IMR-90 (cell line): ENCODE measurements at regions not wholly inside any gene's neighbourhood (a gene's known extent, or its start where the extent isn't known, plus 50 kb on each side); places are given as distances from the start of the nearest gene placed in this dataset.

Experiments used
- ATAC-seq: fragments of 200-7000 bp; cut with Tn5 transposase; 2 replicates; pipeline ENCODE4 v1.9.1; 2020; ENCODE audit warnings: low read depth, mild to moderate bottlenecking, moderate library complexity
- BruUV-seq: library from RNA; stranded (reverse); fragments of 400-500 nt; replicated peaks from 2 replicates; lab custom pipeline; 2021; lab: Mats Ljungman, UMichigan
- CTCF ChIA-PET: fragments of 300-600 bp; formaldehyde crosslinking; extraction: SDS; loops from one replicate; lab custom pipeline; 2021; ENCODE audit warnings: antibody characterized with exemption; lab: Yijun Ruan, JAX
- POLR2A ChIA-PET: fragments of 300-600 bp; sonication (Branson Sonifier 250); formaldehyde crosslinking; loops from one replicate; lab custom pipeline; 2022; ENCODE audit warnings: antibody characterized with exemption; ENCODE audit not compliant: unreplicated experiment; lab: Charles Lee
- DNase-seq: peaks from one replicate; pipeline ENCODE4 v3.0.0; 2013
- H2AFZ ChIP-seq: replicated peaks from 2 replicates; pipeline ENCODE3; 2013; ENCODE audit warnings: low read length, mild to moderate bottlenecking; ENCODE audit not compliant: poor library complexity
- H2AK5ac ChIP-seq: 2 replicates; pipeline ENCODE4 v1.6.1; 2013; ENCODE audit warnings: low read depth, low read length, inconsistent platforms
- H2AK9ac ChIP-seq: replicated peaks from 2 replicates; pipeline ENCODE3; 2013; ENCODE audit warnings: mild to moderate bottlenecking, low read depth, low read length, moderate library complexity; ENCODE audit not compliant: poor library complexity
- H2BK120ac ChIP-seq: 2 replicates; pipeline ENCODE4 v1.6.1; 2013; ENCODE audit warnings: low read depth, low read length, inconsistent platforms
- H2BK15ac ChIP-seq: 3 replicates; pipeline ENCODE4 v1.6.1; 2013; ENCODE audit warnings: low read depth, low read length, inconsistent platforms
- H2BK20ac ChIP-seq: 2 replicates; pipeline ENCODE4 v1.6.1; 2013; ENCODE audit warnings: low read depth, mild to moderate bottlenecking, inconsistent platforms, low read length, moderate library complexity
- H2BK5ac ChIP-seq: 2 replicates; pipeline ENCODE4 v1.6.1; 2013; ENCODE audit warnings: mild to moderate bottlenecking, low read depth, low read length, inconsistent platforms; ENCODE audit not compliant: poor library complexity, severe bottlenecking
- H3K14ac ChIP-seq: replicated peaks from 2 replicates; pipeline ENCODE4 v1.6.1; 2013; ENCODE audit warnings: low read depth, low read length, inconsistent platforms
- H3K18ac ChIP-seq: 2 replicates; pipeline ENCODE4 v1.6.1; 2013; ENCODE audit warnings: low read depth, low read length, control low read depth
- H3K23ac ChIP-seq: 2 replicates; pipeline ENCODE4 v1.6.1; 2013; ENCODE audit warnings: low read depth, low read length, inconsistent platforms
- H3K27ac ChIP-seq: 2 replicates; pipeline ENCODE4 v1.5.1; 2013; ENCODE audit warnings: mild to moderate bottlenecking, control low read depth, low read length; ENCODE audit not compliant: insufficient read depth
- H3K27me3 ChIP-seq: 2 replicates; pipeline ENCODE4 v1.6.1; 2013; ENCODE audit warnings: low read length; ENCODE audit not compliant: control insufficient read depth, insufficient read depth
- H3K36me3 ChIP-seq: 2 replicates; pipeline ENCODE4 v1.6.1; 2013; ENCODE audit warnings: low read length, mixed read lengths; ENCODE audit not compliant: control insufficient read depth, insufficient read depth
- H3K4ac ChIP-seq: 2 replicates; pipeline ENCODE4 v1.6.1; 2013; ENCODE audit warnings: low read depth, low read length, inconsistent platforms
- H3K4me1 ChIP-seq: 2 replicates; pipeline ENCODE4 v1.6.1; 2013; ENCODE audit warnings: low read length, mixed read lengths; ENCODE audit not compliant: control insufficient read depth, insufficient read depth
- H3K4me2 ChIP-seq: 2 replicates; pipeline ENCODE4 v1.6.1; 2013; ENCODE audit warnings: low read depth, mild to moderate bottlenecking, control low read depth, low read length, moderate library complexity
- H3K4me3 ChIP-seq: 2 replicates; pipeline ENCODE4 v1.5.1; 2013; ENCODE audit warnings: low read depth, mild to moderate bottlenecking, control low read depth, low read length, moderate library complexity; ENCODE audit not compliant: insufficient read depth
- H3K56ac ChIP-seq: 2 replicates; pipeline ENCODE4 v1.6.1; 2013; ENCODE audit warnings: low read length, inconsistent platforms; ENCODE audit not compliant: insufficient read depth; ENCODE audit errors: extremely low read depth
- H3K79me1 ChIP-seq, 2 experiments: 2 replicates each; pipeline ENCODE4 v1.6.1; 2013; ENCODE audit warnings: low read length in 2 of 2, inconsistent platforms in 1 of 2, low read depth in 1 of 2
- H3K9ac ChIP-seq: 2 replicates; pipeline ENCODE4 v1.6.1; 2013; ENCODE audit warnings: low read depth, low read length, control low read depth
- H3K9me1 ChIP-seq: 2 replicates; pipeline ENCODE4 v1.6.1; 2013; ENCODE audit warnings: low read length, inconsistent platforms; ENCODE audit not compliant: insufficient read depth
- H3K9me3 ChIP-seq: 2 replicates; pipeline ENCODE4 v1.6.1; 2013; ENCODE audit warnings: low read length; ENCODE audit not compliant: control insufficient read depth, insufficient read depth
- H4K20me1 ChIP-seq: 2 replicates; pipeline ENCODE4 v1.6.1; 2013; ENCODE audit warnings: low read length, inconsistent platforms; ENCODE audit not compliant: insufficient read depth
- H4K5ac ChIP-seq: 2 replicates; pipeline ENCODE4 v1.6.1; 2013; ENCODE audit warnings: mild to moderate bottlenecking, low read depth, low read length, control low read depth
- H4K8ac ChIP-seq, 2 experiments: 2 replicates each; pipeline ENCODE4 v1.6.1; 2013; ENCODE audit warnings: low read depth in 2 of 2, low read length in 2 of 2, control low read depth in 1 of 2, inconsistent platforms in 1 of 2
- H4K91ac ChIP-seq: 2 replicates; pipeline ENCODE4 v1.6.1; 2013; ENCODE audit warnings: low read depth, low read length, inconsistent platforms; ENCODE audit not compliant: insufficient read depth
- MXI1 ChIP-seq: IDR thresholded peaks from 2 replicates; pipeline ENCODE4 v1.6.1; 2012; ENCODE audit warnings: low read depth, mild to moderate bottlenecking, low read length, moderate library complexity, borderline replicate concordance
- POLR2A ChIP-seq: IDR thresholded peaks from 2 replicates; pipeline ENCODE4 v1.6.1; 2012; ENCODE audit warnings: mild to moderate bottlenecking, low read depth, low read length
- RCOR1 ChIP-seq: IDR thresholded peaks from 2 replicates; pipeline ENCODE4 v1.6.1; 2012; ENCODE audit warnings: mild to moderate bottlenecking, low read length, improper control_type of control experiment; ENCODE audit not compliant: insufficient replicate concordance
- WGBS, 2 experiments: methylation state at CpG; one replicate each; pipeline versions ENCODE4 v1.1.5 to v1.1.7; 2013; ENCODE audit warnings: missing lambda C conversion rate in 2 of 2; ENCODE audit not compliant: insufficient read length in 1 of 2; ENCODE audit errors: extremely low coverage in 2 of 2; 5-methylcytosine and 5-hydroxymethylcytosine counted together
- dilution Hi-C: fragments of 300-500 bp; cut with HindIII; formaldehyde crosslinking; loops from one replicate; pipeline ENCODE4 v1.14.3; 2018; ENCODE audit warnings: low sequenced_read_pairs; ENCODE audit not compliant: unreplicated experiment
- in situ Hi-C: fragments of 300-500 bp; cut with MboI; formaldehyde crosslinking; loops from 3 replicates; pipeline ENCODE4 v1.14.3; 2019; ENCODE audit warnings: low sequenced_read_pairs, inconsistent platforms, mixed read lengths
- intact Hi-C: fragments of 100-400 bp; cut with micrococcal nuclease; formaldehyde crosslinking; loops from 2 replicates; pipeline ENCODE4 v1.10.0; 2022
- TF ChIP-seq, protein P1 (sequence below): fragments of 150-350 bp; IDR thresholded peaks from 2 replicates; pipeline ENCODE4 v1.6.1; 2017; ENCODE audit warnings: mild to moderate bottlenecking, antibody characterized with exemption, low read length, low read depth

DNA sequence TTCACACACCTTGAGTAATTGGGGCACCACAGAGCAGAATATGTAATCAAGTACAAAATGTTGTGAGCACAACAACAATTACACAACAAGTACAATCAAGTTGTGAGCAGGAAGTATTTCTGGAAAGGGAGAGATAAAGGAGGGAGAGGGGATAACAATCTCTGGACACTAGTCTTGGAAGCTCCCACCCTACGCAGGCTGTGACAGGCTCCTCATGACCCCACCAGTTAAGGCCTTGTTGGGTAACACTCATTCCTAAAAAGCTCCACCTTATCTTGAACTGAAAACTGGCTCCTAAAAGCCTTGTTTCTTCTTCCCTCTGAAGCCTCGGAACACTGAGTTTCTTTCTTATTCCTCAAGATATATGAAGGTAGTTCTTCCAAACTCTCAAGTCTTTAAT lies 806.0 kb downstream of the UQCRFS1 start:
- CTCF ChIA-PET, result no interaction called here

More for the DNA sequence above, 806.0 kb downstream of the UQCRFS1 start:
- H4K8ac ChIP-seq, result no peak overlapping the region
- H3K14ac ChIP-seq, result no peak overlapping the region
- H3K9ac ChIP-seq, result no peak overlapping the region
- no peak overlapping the region for H2BK20ac ChIP-seq
- H4K20me1 ChIP-seq, result no peaks in the 10 kb centered on the region
- BruUV-seq, result no TSS peak
- no peaks in the 10 kb centered on the region for H3K4me1 ChIP-seq
- H3K79me1 ChIP-seq, result no peaks in the 10 kb centered on the region
- H3K23ac ChIP-seq, result no peak overlapping the region
- no peak overlapping the region for H4K91ac ChIP-seq
- POLR2A ChIA-PET, result no interaction called here
- H2AK9ac ChIP-seq, result no peak overlapping the region
- intact Hi-C loops, result no loop called here
- no peaks in the 10 kb centered on the region for H3K27me3 ChIP-seq
- dilution Hi-C loops, result no loop called here
- in situ Hi-C loops, result no loop called here
- no peak for DNase-seq
- H3K27ac ChIP-seq, result no peak overlapping the region
- H4K5ac ChIP-seq, result no peak overlapping the region
- no peak overlapping the region for H3K4ac ChIP-seq
- H2AFZ ChIP-seq, result no peak overlapping the region
- no peak overlapping the region for H2BK5ac ChIP-seq
- no peak overlapping the region for H2BK120ac ChIP-seq
- no peak overlapping the region for H3K4me2 ChIP-seq
- no peak overlapping the region for H3K18ac ChIP-seq
- no peak overlapping the region for H2BK15ac ChIP-seq
- no peak overlapping the region for H2AK5ac ChIP-seq
- no peak overlapping the region for H3K56ac ChIP-seq
- ATAC-seq, result no peak
- H3K9me1 ChIP-seq, result no peaks in the 10 kb centered on the region
- no peak overlapping the region for H3K4me3 ChIP-seq
- WGBS, 2 experiments, result no CpG with 5 or more reads among the region's 2 CpGs
- no peak for TF ChIP-seq RCOR1
- TF ChIP-seq, protein P1, sequence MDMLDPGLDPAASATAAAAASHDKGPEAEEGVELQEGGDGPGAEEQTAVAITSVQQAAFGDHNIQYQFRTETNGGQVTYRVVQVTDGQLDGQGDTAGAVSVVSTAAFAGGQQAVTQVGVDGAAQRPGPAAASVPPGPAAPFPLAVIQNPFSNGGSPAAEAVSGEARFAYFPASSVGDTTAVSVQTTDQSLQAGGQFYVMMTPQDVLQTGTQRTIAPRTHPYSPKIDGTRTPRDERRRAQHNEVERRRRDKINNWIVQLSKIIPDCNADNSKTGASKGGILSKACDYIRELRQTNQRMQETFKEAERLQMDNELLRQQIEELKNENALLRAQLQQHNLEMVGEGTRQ, result no peak
- TF ChIP-seq MXI1, result no peak
- TF ChIP-seq POLR2A, result no peak
- H3K9me3 ChIP-seq, result peaks cover 33% of the 10 kb centered on the region
- H3K36me3 ChIP-seq, result no peaks in the 10 kb centered on the region
